Fibroblast of lung (primary cell): ENCODE measurements at regions not wholly inside any gene's neighbourhood (a gene's known extent, or its start where the extent isn't known, plus 50 kb on each side); places are given as distances from the start of the nearest gene placed in this dataset.

Source experiments
- CTCF ChIP-seq, 2 donors: IDR thresholded peaks in 1 of 2; conservative IDR thresholded peaks in 1 of 2; 1 replicate in 1 of 2; 2 replicates in 1 of 2; pipeline ENCODE4 v1.5.1; 2011 to 2012; ENCODE audit warnings: low read length in 2 of 2, control low read depth in 1 of 2, inconsistent platforms in 1 of 2, low read depth in 1 of 2, mild to moderate bottlenecking in 1 of 2
- EZH2 ChIP-seq: IDR thresholded peaks from 2 replicates; pipeline ENCODE4 v1.5.1; 2012; ENCODE audit warnings: low read length, control low read depth, mild to moderate bottlenecking; ENCODE audit errors: missing control alignments

- no peak for TF ChIP-seq CTCF (conservative IDR thresholded peaks at IDR 0.05 in 1 of 2, IDR thresholded peaks at IDR 0.05 in 1 of 2; ENCODE audit: low read depth in 1 of 2, low read length in 2 of 2)
- TF ChIP-seq EZH2 = no peak
Measured at GRCh38 chr1:244283772-244284171, 167.9 kb downstream of the ADSS2 start.
